Gastroesophageal sphincter (tissue), 4 donors: ENCODE measurements at regions not wholly inside any gene's neighbourhood (a gene's known extent, or its start where the extent isn't known, plus 50 kb on each side); places are given as distances from the start of the nearest gene placed in this dataset.

Experiments used
- ATAC-seq: fragments of 150-250 bp; one replicate; pipeline ENCODE4 v1.9.1; 2016; ENCODE audit warnings: mild to moderate bottlenecking, moderate library complexity
- H3K27ac ChIP-seq, 4 donors: fragments of 200-600 bp; sonication (generic) in 3 of 4; 1 replicate in 3 of 4; 2 replicates in 1 of 4; pipeline ENCODE4 v1.5.1; 2016 to 2019
- H3K27me3 ChIP-seq: fragments of 200-600 bp; sonication (generic); one replicate; pipeline ENCODE4 v1.5.1; 2019
- H3K36me3 ChIP-seq, 2 donors: fragments of 200-600 bp; sonication (generic); one replicate each; pipeline ENCODE4 v1.5.1; 2019; ENCODE audit warnings: control low read depth in 1 of 2
- H3K4me1 ChIP-seq, 3 donors: fragments of 200-600 bp; sonication (generic); 1 replicate in 2 of 3; 2 replicates in 1 of 3; pipeline ENCODE4 v1.5.1; 2016 to 2019; ENCODE audit warnings: control low read depth in 2 of 3
- H3K4me3 ChIP-seq, 2 donors: fragments of 200-600 bp; sonication (generic); one replicate each; pipeline ENCODE4 v1.5.1; 2019; ENCODE audit warnings: mild to moderate bottlenecking in 1 of 2, moderate library complexity in 1 of 2
- H3K9me3 ChIP-seq, 3 donors: fragments of 200-600 bp; sonication (generic); one replicate each; pipeline ENCODE4 v1.5.1; 2017 to 2019; ENCODE audit warnings: control low read depth in 2 of 3
- EP300 ChIP-seq: sonication (generic); formaldehyde crosslinking; IDR thresholded peaks from one replicate; pipeline ENCODE4 v1.6.1; 2017; ENCODE audit warnings: antibody characterized with exemption, mild to moderate bottlenecking
- POLR2A ChIP-seq, 2 donors: fragments of 450-650 bp; IDR thresholded peaks; one replicate each; pipeline ENCODE4 v1.6.1; 2017; ENCODE audit warnings: antibody characterized with exemption in 2 of 2, mild to moderate bottlenecking in 2 of 2, moderate library complexity in 1 of 2
- POLR2AphosphoS5 ChIP-seq: sonication (generic); formaldehyde crosslinking; IDR thresholded peaks from one replicate; pipeline ENCODE4 v1.6.1; 2017; ENCODE audit warnings: antibody characterized with exemption
- WGBS, 2 donors: methylation state at CpG; one replicate each; pipeline ENCODE4 v1.1.5; 2018; ENCODE audit warnings: low coverage in 1 of 2; 5-methylcytosine and 5-hydroxymethylcytosine counted together
- TF ChIP-seq, protein P1 (sequence below), 4 experiments: fragments of 200-600 bp in 2 of 4; fragments of 450-650 bp in 2 of 4; sonication (generic) in 1 of 4; IDR thresholded peaks; one replicate each; pipeline ENCODE4 v1.5.1; 2017 to 2019; ENCODE audit warnings: antibody characterized with exemption in 4 of 4, mild to moderate bottlenecking in 2 of 4, moderate library complexity in 2 of 4

DNA sequence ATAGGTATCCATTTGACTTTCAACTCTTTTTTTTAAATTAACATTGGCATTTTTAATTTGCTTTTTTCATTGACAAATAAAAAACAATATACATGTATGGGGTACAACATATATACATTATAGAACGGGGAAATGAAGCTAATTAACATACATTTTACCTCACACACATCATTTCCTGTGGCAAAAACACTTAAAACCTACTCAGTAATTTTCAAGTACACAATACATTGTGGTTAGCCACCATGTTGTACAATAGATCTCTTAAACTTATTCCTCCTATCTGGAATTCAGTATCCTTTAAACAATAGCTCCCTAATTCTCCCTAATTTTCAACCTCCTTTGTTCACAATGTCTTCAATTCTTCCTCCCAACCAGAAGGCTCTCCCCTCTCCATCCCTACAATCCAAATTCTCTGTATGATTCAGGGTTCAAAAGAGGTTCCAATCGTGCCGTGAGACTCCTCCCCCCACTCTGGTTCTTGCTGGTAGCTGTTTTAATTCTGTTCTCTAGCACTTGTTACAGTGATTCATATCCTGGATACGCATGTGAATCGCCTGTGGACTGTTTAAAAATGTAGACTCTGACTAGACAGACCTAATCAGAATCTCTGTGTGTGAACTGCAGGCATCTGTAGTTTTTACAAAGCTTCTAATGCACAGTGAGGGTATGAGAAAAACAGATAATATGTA lies 87.6 kb upstream of the DUSP10 start:
- 28 to 59% methylated on average over 5 of the region's 5 CpGs for WGBS, 2 donors
- no peaks in the 10 kb centered on the region for H3K27me3 ChIP-seq
- TF ChIP-seq, protein P1, sequence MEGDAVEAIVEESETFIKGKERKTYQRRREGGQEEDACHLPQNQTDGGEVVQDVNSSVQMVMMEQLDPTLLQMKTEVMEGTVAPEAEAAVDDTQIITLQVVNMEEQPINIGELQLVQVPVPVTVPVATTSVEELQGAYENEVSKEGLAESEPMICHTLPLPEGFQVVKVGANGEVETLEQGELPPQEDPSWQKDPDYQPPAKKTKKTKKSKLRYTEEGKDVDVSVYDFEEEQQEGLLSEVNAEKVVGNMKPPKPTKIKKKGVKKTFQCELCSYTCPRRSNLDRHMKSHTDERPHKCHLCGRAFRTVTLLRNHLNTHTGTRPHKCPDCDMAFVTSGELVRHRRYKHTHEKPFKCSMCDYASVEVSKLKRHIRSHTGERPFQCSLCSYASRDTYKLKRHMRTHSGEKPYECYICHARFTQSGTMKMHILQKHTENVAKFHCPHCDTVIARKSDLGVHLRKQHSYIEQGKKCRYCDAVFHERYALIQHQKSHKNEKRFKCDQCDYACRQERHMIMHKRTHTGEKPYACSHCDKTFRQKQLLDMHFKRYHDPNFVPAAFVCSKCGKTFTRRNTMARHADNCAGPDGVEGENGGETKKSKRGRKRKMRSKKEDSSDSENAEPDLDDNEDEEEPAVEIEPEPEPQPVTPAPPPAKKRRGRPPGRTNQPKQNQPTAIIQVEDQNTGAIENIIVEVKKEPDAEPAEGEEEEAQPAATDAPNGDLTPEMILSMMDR (IDR thresholded peaks at IDR 0.05), result no peak
- TF ChIP-seq POLR2A (IDR thresholded peaks at IDR 0.05), result no peak
- no peak for TF ChIP-seq POLR2AphosphoS5
- no peak for TF ChIP-seq EP300
- no peaks in the 10 kb centered on the region for H3K9me3 ChIP-seq
- ATAC-seq, result no peak
- no peaks in the 10 kb centered on the region for H3K36me3 ChIP-seq
- peaks cover 0 to 19% (median 5%) of the 10 kb centered on the region in 3 donors for H3K4me1 ChIP-seq
- no peak overlapping the region for H3K4me3 ChIP-seq
- no peak overlapping the region for H3K27ac ChIP-seq

DNA sequence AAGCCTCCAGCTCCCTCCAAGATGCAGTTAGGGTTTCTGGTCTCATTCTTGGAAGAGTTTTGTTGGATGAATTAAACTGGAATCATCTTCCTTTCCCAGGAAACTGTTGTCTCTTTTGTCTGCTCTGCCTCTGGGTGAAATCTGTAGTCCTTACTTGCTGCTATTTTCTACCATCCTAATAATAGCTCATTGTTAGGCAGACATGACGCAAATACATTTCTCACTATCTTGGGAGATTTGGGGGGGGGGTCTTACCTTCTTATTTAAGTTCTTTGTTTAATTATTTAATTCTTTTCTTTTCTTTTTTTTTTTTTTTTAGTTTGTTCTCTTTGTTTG lies 85.4 kb upstream of the DUSP10 start:
- H3K4me1 ChIP-seq, result peaks cover 0 to 8% (median 2%) of the 10 kb centered on the region in 3 donors
- H3K27me3 ChIP-seq, result no peaks in the 10 kb centered on the region
- no peaks in the 10 kb centered on the region for H3K36me3 ChIP-seq
- H3K27ac ChIP-seq, result no peak overlapping the region
- WGBS, 2 donors, result 70 to 78% methylated on average over 1 of the region's 1 CpG
- no peak for ATAC-seq
- no peak for TF ChIP-seq EP300
- TF ChIP-seq, protein P1 (IDR thresholded peaks at IDR 0.05), result no peak
- TF ChIP-seq POLR2A (IDR thresholded peaks at IDR 0.05), result no peak
- no peak for TF ChIP-seq POLR2AphosphoS5
- no peak overlapping the region for H3K4me3 ChIP-seq
- H3K9me3 ChIP-seq, result no peaks in the 10 kb centered on the region

DNA sequence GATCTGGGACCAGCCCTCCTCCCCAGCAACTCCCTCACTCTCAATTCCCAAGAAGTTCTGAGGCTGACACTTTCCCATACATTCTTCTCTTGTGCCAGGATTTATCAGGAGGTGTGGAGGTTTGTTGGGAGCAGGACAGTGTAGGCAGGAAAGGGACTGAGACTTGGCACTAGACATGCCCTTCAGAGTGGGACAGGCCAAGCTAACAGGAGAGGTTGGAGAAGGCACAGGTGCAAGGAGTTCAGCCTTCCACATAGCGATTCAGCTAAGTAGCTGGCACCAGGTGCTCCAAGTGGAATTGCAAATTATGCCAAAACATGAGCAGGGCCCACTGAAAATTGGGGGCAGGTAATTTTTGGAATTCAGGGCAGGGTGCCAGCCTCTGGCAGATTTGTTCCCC lies 83.0 kb upstream of the DUSP10 start:
- no peak overlapping the region for H3K4me3 ChIP-seq
- no peaks in the 10 kb centered on the region for H3K27me3 ChIP-seq
- H3K36me3 ChIP-seq, result no peaks in the 10 kb centered on the region
- no peaks in the 10 kb centered on the region for H3K9me3 ChIP-seq
- TF ChIP-seq POLR2AphosphoS5 (no peak), POLR2A (IDR thresholded peaks at IDR 0.05) (no peak), EP300 (no peak)
- TF ChIP-seq, protein P1 (IDR thresholded peaks at IDR 0.05), result no peak
- no peaks in the 10 kb centered on the region for H3K4me1 ChIP-seq
- H3K27ac ChIP-seq, result no peak overlapping the region
- WGBS, 2 donors, result 83 to 100% methylated on average over 1 of the region's 1 CpG
- ATAC-seq, result no peak

DNA sequence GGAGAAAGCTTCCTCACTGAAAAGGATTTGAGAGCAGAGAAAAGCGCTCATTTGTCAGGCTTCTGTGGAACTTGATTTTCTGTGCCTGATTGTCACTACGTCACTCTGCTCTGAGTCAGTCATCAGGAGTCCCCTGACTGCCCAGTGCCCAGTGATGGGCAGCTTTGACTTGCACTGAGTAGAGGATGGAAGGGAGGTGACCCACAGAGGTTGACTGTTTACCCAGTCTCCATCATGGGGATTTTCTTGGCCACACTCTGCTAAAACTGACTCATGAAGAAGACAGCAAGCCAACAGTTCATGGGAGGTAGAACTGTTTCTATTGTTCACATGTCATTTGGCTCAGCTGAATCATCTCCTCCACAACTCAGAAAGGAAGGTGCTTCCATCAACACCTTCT lies 82.1 kb upstream of the DUSP10 start:
- no peak for TF ChIP-seq POLR2A (IDR thresholded peaks at IDR 0.05)
- no peak for TF ChIP-seq EP300
- TF ChIP-seq POLR2AphosphoS5, result no peak
- TF ChIP-seq, protein P1 (IDR thresholded peaks at IDR 0.05), result no peak
- no peak for ATAC-seq
- H3K4me1 ChIP-seq, result no peaks in the 10 kb centered on the region
- no peak overlapping the region for H3K27ac ChIP-seq
- no peaks in the 10 kb centered on the region for H3K9me3 ChIP-seq
- 100% methylated on average over 1 of the region's 2 CpGs for WGBS, 2 donors
- H3K27me3 ChIP-seq, result no peaks in the 10 kb centered on the region
- H3K4me3 ChIP-seq, result no peak overlapping the region
- H3K36me3 ChIP-seq, result no peaks in the 10 kb centered on the region

DNA sequence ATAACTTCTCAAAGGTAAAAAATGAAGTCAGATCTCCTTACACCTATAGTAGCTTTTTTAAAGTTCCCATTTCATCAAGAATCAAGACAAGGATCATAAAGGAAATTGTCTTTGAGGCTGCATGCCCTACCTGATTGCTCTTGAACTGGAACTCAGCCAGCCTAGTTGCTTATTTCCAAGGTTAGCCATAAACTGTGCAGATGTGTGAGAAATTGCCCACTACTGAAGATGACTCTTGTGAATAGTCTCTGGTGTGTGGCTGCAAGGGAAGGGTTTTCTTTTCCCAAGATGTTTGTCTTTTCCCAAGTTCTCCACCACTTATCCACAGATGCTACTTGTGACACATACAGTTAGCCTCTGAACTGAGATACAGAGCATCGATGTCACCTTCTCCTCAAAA lies 81.7 kb upstream of the DUSP10 start:
- TF ChIP-seq, protein P1 (IDR thresholded peaks at IDR 0.05), result no peak
- TF ChIP-seq EP300 (no peak), POLR2A (IDR thresholded peaks at IDR 0.05) (no peak)
- 57% methylated on average over 1 of the region's 1 CpG; no CpG with 5 or more reads in 1 of the 2 donors for WGBS, 2 donors

More for the DNA sequence above, 81.7 kb upstream of the DUSP10 start:
- Histone ChIP-seq H3K4me3 (no peak overlapping the region), H3K27me3 (no peaks in the 10 kb centered on the region), H3K9me3 (no peaks in the 10 kb centered on the region), H3K4me1 (no peaks in the 10 kb centered on the region), H3K27ac (no peak overlapping the region), H3K36me3 (no peaks in the 10 kb centered on the region)
- ATAC-seq, result no peak
